Lung (tissue), 11 donors: ENCODE measurements at regions not wholly inside any gene's neighbourhood (a gene's known extent, or its start where the extent isn't known, plus 50 kb on each side); places are given as distances from the start of the nearest gene placed in this dataset.

ENCODE experiments used
- ATAC-seq: fragments of 200-7000 bp; cut with Tn5 transposase; one replicate; pipeline ENCODE4 v1.9.1; 2020; ENCODE audit warnings: moderate number of reproducible peaks; ENCODE audit not compliant: insufficient read depth, low FRiP score
- DNase-seq, 3 donors: peaks; one replicate each; pipeline ENCODE4 v3.0.0-alpha.2; 2013 to 2017
- H3K27ac ChIP-seq, 2 donors: one replicate each; pipeline ENCODE4 v1.5.1; 2013; ENCODE audit warnings: mild to moderate bottlenecking in 2 of 2, moderate library complexity in 2 of 2, control low read depth in 1 of 2, inconsistent platforms in 1 of 2, low read depth in 1 of 2, low read length in 1 of 2
- H3K27me3 ChIP-seq, 3 donors: one replicate each; pipeline ENCODE4 v1.5.1; 2013; ENCODE audit warnings: low read length in 2 of 3; ENCODE audit not compliant: control insufficient read depth in 3 of 3, insufficient read depth in 3 of 3
- H3K36me3 ChIP-seq, 4 donors: one replicate each; pipeline ENCODE4 v1.5.1; 2013; ENCODE audit warnings: low read length in 4 of 4, mild to moderate bottlenecking in 1 of 4, moderate library complexity in 1 of 4; ENCODE audit not compliant: control insufficient read depth in 4 of 4, insufficient read depth in 4 of 4
- H3K4me1 ChIP-seq, 5 donors: one replicate each; pipeline ENCODE4 v1.5.1; 2013; ENCODE audit warnings: low read length in 5 of 5, mild to moderate bottlenecking in 2 of 5, moderate library complexity in 1 of 5; ENCODE audit not compliant: control insufficient read depth in 5 of 5, insufficient read depth in 5 of 5
- H3K4me3 ChIP-seq: one replicate; pipeline ENCODE4 v1.5.1; 2013; ENCODE audit warnings: mild to moderate bottlenecking, control low read depth, moderate library complexity
- H3K9ac ChIP-seq, 2 donors: one replicate each; pipeline ENCODE4 v1.5.1; 2013; ENCODE audit warnings: low read length in 2 of 2, control low read depth in 1 of 2; ENCODE audit not compliant: insufficient read depth in 1 of 2
- H3K9me3 ChIP-seq, 4 donors: one replicate each; pipeline ENCODE4 v1.5.1; 2013; ENCODE audit warnings: low read length in 3 of 4, mild to moderate bottlenecking in 1 of 4, moderate library complexity in 1 of 4; ENCODE audit not compliant: control insufficient read depth in 4 of 4, insufficient read depth in 3 of 4
- CTCF ChIP-seq: IDR thresholded peaks from 2 replicates; pipeline ENCODE4 v1.5.1; 2012; ENCODE audit warnings: mild to moderate bottlenecking; ENCODE audit errors: control extremely low read depth, extremely low read depth
- WGBS, 2 donors: extraction: QIAGEN DNeasy Blood & Tissue Kit; methylation state at CpG; one replicate each; pipeline ENCODE4 v1.1.7; 2013; 5-methylcytosine and 5-hydroxymethylcytosine counted together
- donor health status: control.
- donor health status: control.
- donor health status: Bipolar disorder and iron deficiency.
- donor health status: healthy.
- donor health status: DM: yes; HTN: yes; CAD: no.

- TF ChIP-seq CTCF, result no peak
- Histone ChIP-seq H3K27ac (no peak overlapping the region), H3K9ac (no peak overlapping the region), H3K27me3 (no peaks in the 10 kb centered on the region), H3K4me1 (peaks cover 0 to 5% (median 1%) of the 10 kb centered on the region in 5 donors), H3K36me3 (no peaks in the 10 kb centered on the region), H3K4me3 (no peak overlapping the region), H3K9me3 (peaks cover 0 to 3% (median 0%) of the 10 kb centered on the region in 4 donors)
- WGBS, 2 donors, result 62 to 78% methylated on average over 7 of the region's 7 CpGs
- ATAC-seq, result no peak
- no peak for DNase-seq
These were observed 294.6 kb downstream of the RDH14 start for GRCh38 chr2:18265614-18266586.

- H3K27me3 ChIP-seq, result no peaks in the 10 kb centered on the region
- H3K9ac ChIP-seq, result no peak overlapping the region
- no peak for TF ChIP-seq CTCF
- DNase-seq (no peak), ATAC-seq (no peak)
- no peak overlapping the region for H3K27ac ChIP-seq
- peaks cover 0 to 5% (median 0%) of the 10 kb centered on the region in 5 donors for H3K4me1 ChIP-seq
- peaks cover 0 to 3% (median 0%) of the 10 kb centered on the region in 4 donors for H3K9me3 ChIP-seq
- no peaks in the 10 kb centered on the region for H3K36me3 ChIP-seq
- whole genome bisulfite sequencing, 2 donors, result 52 to 64% methylated on average over 3 to 4 of the region's 4 CpGs
- H3K4me3 ChIP-seq, result no peak overlapping the region
These were observed 297.9 kb downstream of the RDH14 start for GRCh38 chr2:18262601-18263000.

GRCh38 chr2:18253686-18254197 is 306.7 kb downstream of the RDH14 start:
- H3K27ac ChIP-seq, result no peak overlapping the region
- no peaks in the 10 kb centered on the region for H3K9me3 ChIP-seq
- no peaks in the 10 kb centered on the region for H3K4me1 ChIP-seq
- 80 to 91% methylated on average over 5 of the region's 5 CpGs for WGBS, 2 donors
- ATAC-seq (no peak), DNase-seq (no peak)
- H3K27me3 ChIP-seq, result no peaks in the 10 kb centered on the region
- H3K4me3 ChIP-seq, result no peak overlapping the region
- no peak for TF ChIP-seq CTCF
- no peaks in the 10 kb centered on the region for H3K36me3 ChIP-seq
- H3K9ac ChIP-seq, result no peak overlapping the region
